Activated naive CD8-positive, alpha-beta T cell treated with anti-CD3 and anti-CD28 coated beads for 36 hours (primary cell): ENCODE measurements at regions not wholly inside any gene's neighbourhood (a gene's known extent, or its start where the extent isn't known, plus 50 kb on each side); places are given as distances from the start of the nearest gene placed in this dataset.

ENCODE experiments used
- DNase-seq: peaks from one replicate; pipeline ENCODE4 v3.0.0; 2021
- H3K27ac Mint-ChIP-seq: one replicate; pipeline ENCODE4 v1.8.0; 2022; ENCODE audit warnings: mild to moderate bottlenecking, moderate library complexity, mixed read lengths
- H3K27me3 Mint-ChIP-seq: one replicate; pipeline ENCODE4 v1.8.0; 2022; ENCODE audit warnings: mild to moderate bottlenecking, mixed read lengths
- H3K36me3 Mint-ChIP-seq: one replicate; pipeline ENCODE4 v1.8.0; 2021; ENCODE audit warnings: mild to moderate bottlenecking, mixed read lengths
- H3K4me1 Mint-ChIP-seq: one replicate; pipeline ENCODE4 v1.8.0; 2021; ENCODE audit warnings: mixed read lengths
- H3K4me3 Mint-ChIP-seq: one replicate; pipeline ENCODE4 v1.8.0; 2022; ENCODE audit warnings: mild to moderate bottlenecking, moderate library complexity, mixed read lengths
- H3K9me3 Mint-ChIP-seq: one replicate; pipeline ENCODE4 v1.8.0; 2022; ENCODE audit warnings: mixed read lengths

DNA sequence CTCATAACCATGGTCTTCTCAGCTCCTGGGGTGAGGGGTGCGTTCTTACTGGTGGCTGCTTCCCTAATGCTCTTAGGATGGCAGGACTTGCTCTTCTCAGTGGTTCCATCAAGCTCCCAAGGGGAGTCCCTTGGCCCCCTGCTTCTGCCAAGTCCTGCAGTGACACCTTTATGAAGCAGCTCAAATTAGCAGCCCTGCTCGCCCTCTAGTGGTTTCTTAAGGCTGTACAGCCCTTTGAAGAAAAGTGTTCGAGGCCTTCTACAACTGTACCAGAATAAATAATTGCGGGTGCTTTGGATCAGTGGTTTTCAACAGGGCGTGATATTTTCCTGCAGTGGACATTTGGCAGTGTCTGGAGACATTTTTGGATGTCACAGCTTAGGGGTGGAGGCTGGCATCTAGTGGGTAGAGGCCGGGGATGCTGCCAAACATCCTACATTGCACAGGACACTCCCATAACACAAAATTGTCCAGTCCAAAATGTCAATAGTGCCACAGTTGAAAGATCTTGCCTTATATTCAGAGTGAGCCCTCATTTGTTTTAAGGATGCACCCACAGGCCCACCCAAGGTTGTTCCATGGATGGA, 204.7 kb upstream of the S100G start:
- no peak for DNase-seq
- no peaks in the 10 kb centered on the region for H3K27me3 Mint-ChIP-seq
- H3K4me3 Mint-ChIP-seq = no peak overlapping the region
- peaks cover 7% of the 10 kb centered on the region for H3K4me1 Mint-ChIP-seq
- no peaks in the 10 kb centered on the region for H3K9me3 Mint-ChIP-seq
- no peaks in the 10 kb centered on the region for H3K36me3 Mint-ChIP-seq
- no peak overlapping the region for H3K27ac Mint-ChIP-seq

DNA sequence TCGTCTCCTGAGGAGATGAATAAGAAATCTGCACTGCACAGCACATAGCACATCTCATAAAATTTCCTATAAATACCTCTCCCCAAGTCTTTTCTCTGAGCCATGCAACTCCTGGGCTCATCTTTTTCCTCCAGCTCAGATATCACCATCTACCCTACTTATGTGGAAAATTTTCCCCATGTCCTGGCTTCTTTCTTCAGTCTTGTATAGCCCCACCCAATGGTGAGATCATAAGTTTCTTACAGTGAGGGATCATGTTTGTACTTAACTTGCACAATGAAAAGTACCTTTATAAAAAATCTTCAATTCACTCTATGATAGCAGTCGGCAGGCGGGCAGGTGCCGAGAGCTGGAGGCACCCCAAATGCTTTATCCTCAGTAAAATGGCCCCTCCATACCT, 198.6 kb upstream of the S100G start:
- H3K27ac Mint-ChIP-seq = no peak overlapping the region
- no peak for DNase-seq
- H3K4me1 Mint-ChIP-seq = peaks cover 7% of the 10 kb centered on the region
- no peaks in the 10 kb centered on the region for H3K36me3 Mint-ChIP-seq
- H3K4me3 Mint-ChIP-seq = no peak overlapping the region
- H3K27me3 Mint-ChIP-seq = no peaks in the 10 kb centered on the region
- no peaks in the 10 kb centered on the region for H3K9me3 Mint-ChIP-seq

DNA sequence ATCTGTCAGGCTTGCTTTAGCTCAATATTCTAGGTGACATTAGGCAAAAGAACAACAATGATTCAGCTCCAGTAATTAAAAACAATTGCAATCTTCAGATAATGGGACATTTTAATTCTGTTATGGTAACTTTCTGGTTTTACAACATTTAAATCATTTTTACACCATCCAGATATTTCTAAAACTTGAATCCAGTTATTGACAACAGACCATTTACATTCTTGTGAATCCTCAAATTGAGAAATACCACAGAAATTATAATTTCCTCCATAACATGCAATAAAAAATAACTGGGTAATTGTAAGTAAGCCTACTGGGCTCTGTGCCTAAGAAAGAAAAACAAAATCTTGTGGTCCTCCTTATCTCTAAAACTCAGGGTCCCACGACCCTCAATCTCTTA, 195.0 kb upstream of the S100G start:
- Mint-ChIP-seq H3K4me1 (no peaks in the 10 kb centered on the region), H3K27me3 (no peaks in the 10 kb centered on the region), H3K27ac (no peak overlapping the region), H3K36me3 (no peaks in the 10 kb centered on the region), H3K9me3 (no peaks in the 10 kb centered on the region), H3K4me3 (no peak overlapping the region)
- no peak for DNase-seq

DNA sequence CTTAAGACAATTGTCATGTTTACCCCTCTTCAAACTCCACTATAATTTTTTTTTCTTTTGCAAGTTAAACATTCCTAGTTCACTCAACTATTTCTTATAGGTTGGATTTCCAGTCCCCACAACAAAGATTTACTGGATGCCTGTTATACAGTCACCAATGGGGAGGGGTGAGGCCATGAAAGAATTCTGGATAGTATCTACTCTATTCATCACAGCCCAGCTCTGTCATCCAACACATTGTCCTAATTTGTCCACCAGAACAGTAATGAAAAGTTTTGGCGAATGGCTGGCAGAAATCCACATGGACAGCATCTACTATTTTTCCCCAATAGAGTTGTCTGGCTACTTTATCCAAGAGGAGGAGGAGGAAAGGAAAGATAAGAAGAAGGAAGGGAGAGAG, 192.7 kb upstream of the S100G start:
- Mint-ChIP-seq H3K9me3 (no peaks in the 10 kb centered on the region), H3K4me3 (no peak overlapping the region), H3K36me3 (no peaks in the 10 kb centered on the region), H3K27me3 (no peaks in the 10 kb centered on the region), H3K27ac (no peak overlapping the region), H3K4me1 (no peaks in the 10 kb centered on the region)
- no peak for DNase-seq

DNA sequence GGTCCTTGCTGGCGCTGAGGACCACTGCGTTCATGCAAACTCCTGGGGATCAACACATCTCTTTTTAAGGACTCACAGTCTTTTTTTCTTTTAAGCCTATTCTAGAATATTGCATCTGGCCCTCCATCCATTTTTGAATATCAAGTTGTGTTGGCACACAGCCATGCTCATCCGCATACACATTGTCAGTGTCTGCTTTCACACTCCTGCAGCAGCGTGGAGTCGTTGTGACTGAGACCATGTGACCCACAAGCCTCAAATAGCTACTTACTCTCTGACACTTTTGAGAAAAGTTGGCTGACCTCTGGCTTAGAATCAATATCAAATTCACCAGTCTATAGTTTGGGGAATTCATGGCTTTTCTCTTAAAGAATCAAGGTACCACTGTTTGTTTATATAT, 191.8 kb upstream of the S100G start:
- Mint-ChIP-seq H3K27me3 (no peaks in the 10 kb centered on the region), H3K9me3 (no peaks in the 10 kb centered on the region), H3K4me1 (no peaks in the 10 kb centered on the region), H3K27ac (no peak overlapping the region), H3K36me3 (no peaks in the 10 kb centered on the region), H3K4me3 (no peak overlapping the region)
- no peak for DNase-seq

DNA sequence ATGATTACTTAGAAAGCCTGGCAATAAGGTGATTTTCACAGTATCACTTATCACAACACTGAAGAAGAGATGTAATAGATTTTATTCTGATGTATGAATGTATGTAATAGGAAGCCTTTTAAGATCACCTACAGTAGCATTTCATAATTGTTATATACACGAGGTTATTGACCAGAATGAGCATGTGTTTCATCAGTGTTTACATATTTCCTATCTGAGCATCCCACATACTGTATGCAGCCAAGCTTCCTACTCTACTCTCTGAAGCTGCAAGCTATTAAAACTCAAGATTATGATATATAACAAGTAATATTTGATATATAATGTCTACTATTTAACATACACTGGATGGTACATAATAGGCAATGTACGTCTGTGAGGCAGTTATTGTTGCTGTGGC, 190.9 kb upstream of the S100G start:
- DNase-seq = no peak
- H3K4me3 Mint-ChIP-seq = no peak overlapping the region
- no peaks in the 10 kb centered on the region for H3K9me3 Mint-ChIP-seq
- no peaks in the 10 kb centered on the region for H3K4me1 Mint-ChIP-seq
- H3K27ac Mint-ChIP-seq = no peak overlapping the region
- H3K27me3 Mint-ChIP-seq = no peaks in the 10 kb centered on the region
- H3K36me3 Mint-ChIP-seq = no peaks in the 10 kb centered on the region

DNA sequence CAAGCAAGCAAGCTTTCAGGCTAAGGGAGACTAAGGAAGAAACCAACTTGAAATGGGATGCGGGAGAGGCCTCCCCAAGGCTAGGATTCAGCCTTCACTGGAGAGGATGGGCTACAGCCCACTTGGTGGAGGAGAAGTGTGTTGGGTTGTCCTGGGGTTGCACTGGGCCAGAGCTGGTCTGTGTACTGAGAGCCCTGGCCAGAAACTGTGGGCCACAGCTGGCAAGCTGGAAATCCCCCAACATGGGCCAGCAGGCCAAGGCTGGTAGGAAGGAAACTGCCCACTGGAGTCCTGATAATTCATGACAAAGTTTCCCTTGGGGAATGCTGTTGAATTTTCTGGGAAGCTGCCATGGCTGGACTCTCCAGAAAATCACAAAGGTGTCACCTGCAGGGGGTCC, 188.0 kb upstream of the S100G start:
- Mint-ChIP-seq H3K36me3 (no peaks in the 10 kb centered on the region), H3K27ac (no peak overlapping the region), H3K4me1 (no peaks in the 10 kb centered on the region), H3K27me3 (no peaks in the 10 kb centered on the region), H3K9me3 (no peaks in the 10 kb centered on the region), H3K4me3 (no peak overlapping the region)
- DNase-seq = no peak

DNA sequence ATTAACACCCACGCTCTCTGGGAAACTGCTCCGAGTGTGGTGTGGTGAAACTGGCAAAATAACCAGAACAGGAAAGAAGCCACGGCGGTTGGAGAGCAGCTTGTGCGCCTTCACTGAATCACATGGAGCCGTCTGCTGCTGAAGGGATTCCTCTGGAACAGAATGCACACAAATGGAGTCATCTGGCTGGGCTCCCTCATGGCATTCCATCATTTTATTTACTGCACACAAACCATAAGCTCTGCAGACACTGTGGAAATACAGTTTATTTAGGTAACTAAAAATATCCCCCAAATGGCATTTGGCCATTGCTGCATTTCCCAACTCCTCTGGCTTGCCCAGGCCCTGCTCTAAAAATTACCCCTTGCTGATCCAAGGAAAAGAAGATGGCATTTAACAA, 187.0 kb upstream of the S100G start:
- Mint-ChIP-seq H3K36me3 (no peaks in the 10 kb centered on the region), H3K27ac (no peak overlapping the region), H3K27me3 (no peaks in the 10 kb centered on the region), H3K4me3 (no peak overlapping the region), H3K4me1 (no peaks in the 10 kb centered on the region), H3K9me3 (no peaks in the 10 kb centered on the region)
- no peak for DNase-seq

DNA sequence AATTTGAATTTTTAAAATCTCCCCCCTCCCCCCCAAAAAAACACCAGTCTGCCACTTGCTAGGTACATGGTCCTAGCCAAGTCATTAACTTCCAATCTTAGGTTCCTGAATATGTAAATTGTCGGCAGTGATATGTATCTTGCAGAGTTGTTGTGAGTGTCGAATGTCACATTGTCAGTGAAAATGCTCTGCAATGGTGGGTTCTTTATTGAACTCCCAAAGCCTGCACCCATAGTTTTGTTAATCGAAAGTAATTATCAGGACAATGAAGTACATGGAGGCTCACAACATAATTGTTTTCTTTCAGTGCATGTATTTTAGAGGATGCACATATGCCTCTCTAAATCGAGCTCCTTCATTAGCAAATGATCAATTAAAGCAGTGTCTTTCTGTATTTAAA, 185.6 kb upstream of the S100G start:
- H3K4me3 Mint-ChIP-seq = no peak overlapping the region
- no peak overlapping the region for H3K27ac Mint-ChIP-seq
- DNase-seq = no peak
- no peaks in the 10 kb centered on the region for H3K9me3 Mint-ChIP-seq
- no peaks in the 10 kb centered on the region for H3K27me3 Mint-ChIP-seq
- no peaks in the 10 kb centered on the region for H3K4me1 Mint-ChIP-seq
- no peaks in the 10 kb centered on the region for H3K36me3 Mint-ChIP-seq

DNA sequence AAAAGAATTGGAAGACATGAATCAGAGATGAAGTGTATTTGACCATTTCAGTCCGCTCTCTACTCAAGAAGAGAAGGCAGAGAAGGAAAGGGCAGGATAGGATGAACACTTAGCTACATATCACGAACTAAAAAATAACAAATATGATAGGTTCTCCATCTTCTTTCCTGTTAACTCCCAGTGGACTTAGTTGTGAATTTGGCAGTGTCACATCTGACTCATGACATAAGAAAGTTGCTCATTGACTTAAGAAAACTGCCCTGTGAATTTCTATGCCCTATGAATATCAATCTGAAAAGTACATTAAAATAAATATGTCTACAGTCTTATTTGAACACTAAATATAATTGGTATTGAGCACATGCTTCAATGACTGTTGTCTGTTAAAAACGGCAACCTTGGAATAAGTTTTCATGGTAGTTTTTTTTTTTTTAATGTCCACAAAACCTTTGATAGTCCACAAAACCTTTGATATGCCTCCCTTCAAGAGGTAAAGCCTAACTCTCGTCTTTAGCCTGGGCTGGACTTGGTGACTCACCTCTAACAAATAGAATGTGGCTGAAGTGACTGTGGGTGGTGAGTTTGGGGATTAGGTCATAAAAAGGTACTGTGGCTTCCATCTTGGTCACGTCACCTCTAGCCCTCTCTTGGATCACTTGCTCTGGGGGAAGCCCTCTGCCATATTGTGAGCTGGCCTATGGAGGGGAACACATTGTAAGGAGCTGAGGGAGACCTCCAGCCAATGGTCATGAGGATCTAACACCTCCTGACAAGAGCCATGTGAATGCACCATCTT, 184.7 kb upstream of the S100G start:
- Mint-ChIP-seq H3K27me3 (no peaks in the 10 kb centered on the region), H3K9me3 (no peaks in the 10 kb centered on the region), H3K36me3 (no peaks in the 10 kb centered on the region), H3K4me1 (no peaks in the 10 kb centered on the region), H3K27ac (no peak overlapping the region), H3K4me3 (no peak overlapping the region)
- no peak for DNase-seq

DNA sequence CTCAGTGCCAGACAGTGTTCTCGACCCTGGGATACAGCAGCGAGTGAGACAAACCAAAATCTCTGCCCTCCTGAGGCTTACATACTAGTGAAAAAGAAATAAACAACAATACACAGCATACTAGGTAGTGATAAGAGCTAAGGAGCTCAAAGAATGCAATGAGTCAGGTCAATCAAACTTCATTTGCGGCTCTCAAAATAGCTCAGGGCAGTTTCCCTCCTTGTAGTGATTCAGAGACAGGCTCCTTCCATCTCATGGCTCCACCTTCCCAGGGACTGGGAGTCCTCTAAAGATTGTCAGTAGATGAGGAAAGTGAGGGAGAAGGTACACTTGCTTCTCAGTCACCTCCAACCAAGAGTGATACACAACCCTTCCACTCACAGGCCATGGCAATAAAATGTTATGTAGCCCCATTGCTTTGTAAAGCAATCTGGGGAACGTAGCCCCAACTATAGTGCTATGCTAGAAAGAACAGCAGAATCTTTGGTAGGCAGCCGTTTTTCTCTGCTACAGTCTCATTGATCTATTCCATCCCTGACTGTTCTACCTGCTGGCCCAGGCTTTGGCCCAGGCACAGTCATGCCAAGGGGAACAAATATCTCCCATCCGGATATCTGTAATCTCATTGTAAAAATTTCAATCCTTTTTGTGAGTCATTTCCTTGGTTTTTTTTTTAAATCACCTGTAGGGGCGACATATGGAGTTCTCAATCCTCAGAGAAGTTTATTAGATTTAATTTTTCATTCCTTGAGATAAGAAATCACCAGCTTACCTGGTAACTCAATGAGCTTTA, 183.1 kb upstream of the S100G start:
- H3K9me3 Mint-ChIP-seq = no peaks in the 10 kb centered on the region
- no peaks in the 10 kb centered on the region for H3K36me3 Mint-ChIP-seq
- no peak overlapping the region for H3K27ac Mint-ChIP-seq
- DNase-seq = no peak
- no peaks in the 10 kb centered on the region for H3K27me3 Mint-ChIP-seq
- H3K4me3 Mint-ChIP-seq = no peak overlapping the region
- H3K4me1 Mint-ChIP-seq = peaks cover 5% of the 10 kb centered on the region

DNA sequence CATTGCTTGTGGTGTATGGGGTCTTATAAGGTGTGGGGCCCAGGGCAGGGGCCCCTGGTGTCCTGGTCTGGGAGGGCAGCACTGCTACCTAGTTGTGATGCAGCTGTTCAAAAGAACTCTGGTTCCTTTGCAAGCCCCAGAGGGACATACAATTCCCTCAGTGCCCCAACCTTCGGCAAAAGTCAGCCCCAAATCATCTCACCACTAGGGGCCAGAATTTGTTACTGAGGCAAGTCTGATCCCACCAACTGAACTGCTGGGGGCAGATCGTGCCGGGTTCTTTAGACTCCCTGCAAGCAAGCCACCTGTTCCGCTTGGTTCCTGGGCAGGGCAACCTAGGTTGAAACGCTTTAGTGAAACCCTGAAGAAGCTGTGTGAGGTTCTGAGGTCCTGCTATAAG, 180.1 kb upstream of the S100G start:
- no peak for DNase-seq
- H3K4me3 Mint-ChIP-seq = no peak overlapping the region
- no peaks in the 10 kb centered on the region for H3K36me3 Mint-ChIP-seq
- H3K27me3 Mint-ChIP-seq = no peaks in the 10 kb centered on the region
- peaks cover 7% of the 10 kb centered on the region for H3K4me1 Mint-ChIP-seq
- no peak overlapping the region for H3K27ac Mint-ChIP-seq
- no peaks in the 10 kb centered on the region for H3K9me3 Mint-ChIP-seq

DNA sequence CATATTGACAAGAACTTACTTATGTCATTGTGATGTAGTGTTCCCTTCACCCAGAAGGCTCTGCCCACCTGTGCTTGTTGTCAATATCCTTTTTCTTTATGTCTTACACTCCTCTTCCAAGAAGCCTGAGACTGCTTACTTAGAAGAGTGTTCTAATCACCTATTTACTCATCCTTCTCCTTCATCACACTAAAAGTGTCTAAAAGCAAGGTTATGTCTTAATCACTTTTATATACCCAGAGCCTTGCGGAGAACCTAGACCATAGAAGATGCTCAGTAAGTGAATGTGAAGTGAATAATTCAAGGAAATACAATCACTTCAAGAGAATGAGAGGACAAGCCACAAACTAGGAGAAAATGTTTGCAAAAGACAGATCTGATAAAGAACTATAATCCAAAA, 177.6 kb upstream of the S100G start:
- H3K9me3 Mint-ChIP-seq = no peaks in the 10 kb centered on the region
- H3K27me3 Mint-ChIP-seq = no peaks in the 10 kb centered on the region
- peaks cover 7% of the 10 kb centered on the region for H3K4me1 Mint-ChIP-seq
- H3K4me3 Mint-ChIP-seq = no peak overlapping the region
- no peak for DNase-seq
- H3K36me3 Mint-ChIP-seq = no peaks in the 10 kb centered on the region
- no peak overlapping the region for H3K27ac Mint-ChIP-seq

DNA sequence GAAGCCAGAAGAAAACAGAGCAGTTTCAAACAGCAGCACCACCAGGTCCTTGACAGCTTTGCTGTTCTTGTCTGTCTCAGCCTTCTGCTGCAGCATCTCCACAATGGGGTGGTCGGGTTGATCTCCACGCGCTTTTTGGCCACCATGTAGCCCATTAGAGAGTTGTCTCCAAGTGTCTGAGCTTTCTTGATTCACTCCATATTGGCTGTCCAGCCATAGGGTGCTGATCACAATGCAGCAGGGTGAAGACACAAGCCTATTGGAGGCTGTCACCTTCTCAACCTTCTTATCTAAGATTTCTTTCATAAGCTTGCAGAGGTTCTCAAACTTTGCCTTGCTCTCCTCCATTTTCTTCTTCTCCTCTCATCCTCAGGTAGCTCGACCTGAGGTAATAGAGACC, 175.4 kb upstream of the S100G start:
- Mint-ChIP-seq H3K4me1 (peaks cover 13% of the 10 kb centered on the region), H3K9me3 (no peaks in the 10 kb centered on the region), H3K27ac (no peak overlapping the region), H3K4me3 (no peak overlapping the region), H3K36me3 (no peaks in the 10 kb centered on the region), H3K27me3 (no peaks in the 10 kb centered on the region)
- no peak for DNase-seq

DNA sequence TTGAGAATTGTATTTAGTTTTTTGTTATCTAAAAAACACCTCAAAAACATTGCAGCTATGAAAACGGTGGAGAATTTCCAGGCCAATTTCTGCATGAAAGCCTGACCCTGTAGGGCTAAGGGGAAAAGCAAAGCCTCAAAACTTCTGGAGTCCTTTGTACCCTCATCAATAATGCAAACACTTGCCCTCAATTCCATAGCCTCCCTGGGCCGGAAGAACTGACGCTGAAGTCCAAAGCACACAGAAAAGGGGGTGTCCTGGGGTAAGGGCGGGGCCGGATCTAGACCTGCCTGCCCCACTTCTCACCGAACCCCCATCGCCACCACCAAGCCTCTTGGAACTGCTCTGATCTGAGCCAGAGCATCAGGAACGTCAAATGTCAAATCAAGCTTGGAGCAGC, 173.9 kb upstream of the S100G start:
- Mint-ChIP-seq H3K27me3 (no peaks in the 10 kb centered on the region), H3K36me3 (no peaks in the 10 kb centered on the region), H3K9me3 (no peaks in the 10 kb centered on the region), H3K4me3 (no peak overlapping the region), H3K27ac (no peak overlapping the region), H3K4me1 (peaks cover 17% of the 10 kb centered on the region)
- DNase-seq = no peak

DNA sequence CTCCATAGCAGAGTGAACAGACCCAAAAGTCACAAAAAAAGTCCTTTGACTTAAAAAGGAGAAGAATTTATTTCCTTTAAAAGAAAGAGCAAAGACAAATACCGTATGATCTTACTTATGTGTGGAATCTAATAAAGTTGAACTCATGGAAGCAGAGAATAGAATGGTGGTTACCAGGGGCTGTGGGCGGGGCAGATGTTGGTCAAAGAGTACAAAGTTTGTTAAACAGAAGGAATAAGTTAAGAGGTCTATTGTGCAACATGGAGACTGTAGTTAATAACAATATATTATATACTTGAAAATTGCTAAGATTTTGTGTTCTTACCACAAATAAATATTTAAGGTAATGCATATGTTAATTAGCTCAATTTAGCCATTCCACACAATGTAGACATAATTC, 173.3 kb upstream of the S100G start:
- Mint-ChIP-seq H3K27me3 (no peaks in the 10 kb centered on the region), H3K4me3 (no peak overlapping the region), H3K36me3 (no peaks in the 10 kb centered on the region), H3K9me3 (no peaks in the 10 kb centered on the region), H3K4me1 (peaks cover 13% of the 10 kb centered on the region), H3K27ac (no peak overlapping the region)
- no peak for DNase-seq
